Left ventricle myocardium inferior (tissue), 1 donor: ENCODE measurements at regions not wholly inside any gene's neighbourhood (a gene's known extent, or its start where the extent isn't known, plus 50 kb on each side); places are given as distances from the start of the nearest gene placed in this dataset.
A peak's percentile ranks its signal among the peaks of the same experiment; 100 is the strongest.

Experiments used
- DNase-seq: peaks from one replicate; pipeline ENCODE4 v3.0.0-alpha.2; 2020
- H3K27ac ChIP-seq: fragments of 200-600 bp; replicated peaks from 2 replicates; pipeline ENCODE4 v1.8.0; 2021
- H3K27me3 ChIP-seq: fragments of 200-600 bp; 2 replicates; pipeline ENCODE4 v1.8.0; 2021; ENCODE audit warnings: low read depth
- H3K36me3 ChIP-seq: fragments of 200-600 bp; 2 replicates; pipeline ENCODE4 v1.8.0; 2021
- H3K4me1 ChIP-seq: fragments of 200-600 bp; 2 replicates; pipeline ENCODE4 v1.8.0; 2021
- H3K4me3 ChIP-seq: fragments of 200-600 bp; 2 replicates; pipeline ENCODE4 v1.8.0; 2021; ENCODE audit warnings: mild to moderate bottlenecking, moderate library complexity
- H3K9me3 ChIP-seq: fragments of 200-600 bp; replicated peaks from 2 replicates; pipeline ENCODE4 v1.8.0; 2021
- CTCF ChIP-seq: fragments of 200-600 bp; IDR thresholded peaks from 2 replicates; pipeline ENCODE4 v1.8.0; 2021; ENCODE audit warnings: antibody characterized with exemption, mild to moderate bottlenecking, borderline replicate concordance
- intact Hi-C: fragments of 100-400 bp; cut with micrococcal nuclease; formaldehyde crosslinking; loops from one replicate; pipeline ENCODE4 v1.11.0; 2022
- donor health status: DM: no; HTN: yes; CAD: no; lungs with severe emphysema.

GRCh38 chr4:85298037-85298436 lies 176.9 kb upstream of the ARHGAP24 start:
- Histone ChIP-seq H3K27ac (no peak overlapping the region), H3K36me3 (no peaks in the 10 kb centered on the region), H3K4me3 (no peak overlapping the region), H3K4me1 (no peaks in the 10 kb centered on the region), H3K9me3 (peaks cover 9% of the 10 kb centered on the region), H3K27me3 (no peaks in the 10 kb centered on the region)
- DNase-seq = no peak
- TF ChIP-seq CTCF = no peak
- intact Hi-C loops = no loop called here

- Histone ChIP-seq H3K4me3 (no peak overlapping the region), H3K27me3 (no peaks in the 10 kb centered on the region), H3K9me3 (no peaks in the 10 kb centered on the region), H3K27ac (no peak overlapping the region), H3K36me3 (no peaks in the 10 kb centered on the region), H3K4me1 (no peaks in the 10 kb centered on the region)
- intact Hi-C loops = no loop called here
- no peak for DNase-seq
- TF ChIP-seq CTCF = no peak
Observed at GRCh38 chr4:85302193-85302736, 172.7 kb upstream of the ARHGAP24 start.

- intact Hi-C loops = no loop called here
- H3K9me3 ChIP-seq = no peaks in the 10 kb centered on the region
- H3K36me3 ChIP-seq = no peaks in the 10 kb centered on the region
- TF ChIP-seq CTCF = no peak
- H3K27ac ChIP-seq = no peak overlapping the region
- no peak for DNase-seq
- H3K27me3 ChIP-seq = no peaks in the 10 kb centered on the region
- H3K4me1 ChIP-seq = no peaks in the 10 kb centered on the region
- no peak overlapping the region for H3K4me3 ChIP-seq
Observed at GRCh38 chr4:85302756-85303155, 172.2 kb upstream of the ARHGAP24 start.

GRCh38 chr4:85318415-85318814 lies 156.5 kb upstream of the ARHGAP24 start:
- peak; percentile 32 for TF ChIP-seq CTCF
- intact Hi-C loops = no loop called here
- H3K9me3 ChIP-seq = peaks cover 31% of the 10 kb centered on the region
- no peak overlapping the region for H3K27ac ChIP-seq
- H3K4me3 ChIP-seq = no peak overlapping the region
- H3K36me3 ChIP-seq = no peaks in the 10 kb centered on the region
- no peaks in the 10 kb centered on the region for H3K4me1 ChIP-seq
- no peaks in the 10 kb centered on the region for H3K27me3 ChIP-seq
- DNase-seq = no peak

GRCh38 chr4:85358831-85359230 lies 116.1 kb upstream of the ARHGAP24 start:
- H3K4me1 ChIP-seq = no peaks in the 10 kb centered on the region
- no peaks in the 10 kb centered on the region for H3K27me3 ChIP-seq
- no peak for DNase-seq
- H3K4me3 ChIP-seq = no peak overlapping the region
- intact Hi-C loops = no loop called here
- no peaks in the 10 kb centered on the region for H3K36me3 ChIP-seq
- H3K9me3 ChIP-seq = peaks cover 8% of the 10 kb centered on the region
- H3K27ac ChIP-seq = no peak overlapping the region
- TF ChIP-seq CTCF = no peak
